Endothelial cell of umbilical vein (primary cell): ENCODE measurements at regions not wholly inside any gene's neighbourhood (a gene's known extent, or its start where the extent isn't known, plus 50 kb on each side); places are given as distances from the start of the nearest gene placed in this dataset.

Source experiments
- BruUV-seq: library from RNA; stranded (reverse); fragments of 400-500 nt; replicated peaks from 2 replicates; lab custom pipeline; 2021; lab: Mats Ljungman, UMichigan
- CTCF ChIA-PET: fragments of 300-600, 350-600 bp; sonication (Branson Sonifier 250); formaldehyde crosslinking; loops from one replicate; lab custom pipeline; 2021; ENCODE audit warnings: antibody characterized with exemption, inconsistent platforms; lab: Charles Lee
- POLR2A ChIA-PET: fragments of 300-600, 350-600 bp; sonication (Branson Sonifier 250); formaldehyde crosslinking; loops from one replicate; lab custom pipeline; 2021; ENCODE audit warnings: antibody characterized with exemption, inconsistent platforms; lab: Charles Lee
- DNase-seq: peaks from one replicate; pipeline ENCODE4 v3.0.0-alpha.2; 2011; ENCODE audit warnings: low read depth, low spot score
- FAIRE-seq: peaks from 2 replicates; lab custom pipeline; 2011; peaks lifted over from hg19 to GRCh38; lab: Jason Lieb, UNC
- H2AFZ ChIP-seq: 2 replicates; pipeline ENCODE4 v1.6.0; 2012; ENCODE audit warnings: low read depth, low read length, control low read depth, inconsistent platforms
- H3K27ac ChIP-seq: 2 replicates; pipeline ENCODE4 v1.5.1; 2011; ENCODE audit warnings: low read depth, mild to moderate bottlenecking, control low read depth, low read length, moderate library complexity; ENCODE audit not compliant: insufficient read depth
- H3K27me3 ChIP-seq, 2 experiments: 2 replicates each; pipeline versions ENCODE4 v1.6.0 to v1.6.1; 2011; ENCODE audit warnings: low read length in 2 of 2, mixed read lengths in 1 of 2; ENCODE audit not compliant: control insufficient read depth in 2 of 2, insufficient read depth in 2 of 2
- H3K36me3 ChIP-seq, 2 experiments: 2 replicates in 1 of 2; 3 replicates in 1 of 2; pipeline ENCODE4 v1.5.1; 2011; ENCODE audit warnings: low read length in 2 of 2, mild to moderate bottlenecking in 1 of 2, moderate library complexity in 1 of 2; ENCODE audit not compliant: control insufficient read depth in 2 of 2, insufficient read depth in 2 of 2; ENCODE audit errors: extremely low read depth in 1 of 2
- H3K4me1 ChIP-seq: 3 replicates; pipeline ENCODE4 v1.5.1; 2011; ENCODE audit warnings: mild to moderate bottlenecking, low read length; ENCODE audit not compliant: control insufficient read depth, insufficient read depth; ENCODE audit errors: extremely low read depth
- H3K4me2 ChIP-seq: 2 replicates; pipeline ENCODE4 v1.6.1; 2011; ENCODE audit warnings: low read length, control low read depth, mixed read lengths; ENCODE audit not compliant: insufficient read depth
- H3K4me3 ChIP-seq, 3 experiments: fragments of 200-600 bp in 1 of 3; sonication (generic), shearing (Covaris generic) in 1 of 3; replicated peaks in 1 of 3; 2 replicates each; pipeline ENCODE4 v1.5.1; 2011 to 2016; ENCODE audit warnings: control low read depth in 3 of 3, low read length in 3 of 3, mild to moderate bottlenecking in 2 of 3, inconsistent platforms in 1 of 3, low read depth in 1 of 3, moderate library complexity in 1 of 3; ENCODE audit not compliant: insufficient read depth in 1 of 3
- H3K79me2 ChIP-seq: 2 replicates; pipeline ENCODE4 v1.6.0; 2012; ENCODE audit warnings: low read length, inconsistent platforms; ENCODE audit not compliant: control insufficient read depth, insufficient read depth
- H3K9ac ChIP-seq: replicated peaks from 2 replicates; pipeline ENCODE3; 2011; ENCODE audit warnings: low read length, control low read depth; ENCODE audit not compliant: insufficient read depth; ENCODE audit errors: extremely low read depth
- H3K9me1 ChIP-seq: replicated peaks from 3 replicates; pipeline ENCODE4 v1.6.0; 2011; ENCODE audit warnings: mild to moderate bottlenecking, low read length; ENCODE audit not compliant: control insufficient read depth, insufficient read depth; ENCODE audit errors: extremely low read depth
- H3K9me3 ChIP-seq: replicated peaks from 2 replicates; pipeline ENCODE4 v1.5.1; 2012; ENCODE audit warnings: low read length, inconsistent platforms; ENCODE audit not compliant: control insufficient read depth, insufficient read depth
- H4K20me1 ChIP-seq: replicated peaks from 2 replicates; pipeline ENCODE3; 2011; ENCODE audit warnings: mild to moderate bottlenecking, low read length; ENCODE audit not compliant: control insufficient read depth, insufficient read depth; ENCODE audit errors: extremely low read depth
- EZH2 ChIP-seq: IDR thresholded peaks from 2 replicates; pipeline ENCODE4 v1.6.1; 2012; ENCODE audit warnings: borderline replicate concordance, low read depth, mild to moderate bottlenecking, moderate library complexity, low read length, inconsistent platforms; ENCODE audit not compliant: severe bottlenecking
- FOS ChIP-seq: IDR thresholded peaks from 2 replicates; pipeline ENCODE4 v1.6.1; 2011; ENCODE audit warnings: mild to moderate bottlenecking, low read length, moderate library complexity, borderline replicate concordance; ENCODE audit not compliant: insufficient read depth
- GATA2 ChIP-seq: IDR thresholded peaks from 2 replicates; pipeline ENCODE4 v1.7.0; 2011; ENCODE audit warnings: low read depth, mild to moderate bottlenecking, moderate library complexity, mixed read lengths, low read length; ENCODE audit not compliant: insufficient read length, insufficient read depth
- JUN ChIP-seq: IDR thresholded peaks from 2 replicates; pipeline ENCODE4 v1.6.1; 2011; ENCODE audit warnings: borderline replicate concordance, low read depth; ENCODE audit not compliant: insufficient read length, insufficient read depth
- MYC ChIP-seq: IDR thresholded peaks from one replicate; pipeline ENCODE4 v1.6.1; 2011; ENCODE audit warnings: mild to moderate bottlenecking, low read depth, low read length
- POLR2A ChIP-seq: IDR thresholded peaks from 2 replicates; pipeline ENCODE4 v1.6.1; 2012; ENCODE audit warnings: low read depth, mild to moderate bottlenecking, control low read depth, low read length
- POLR2AphosphoS5 ChIP-seq: IDR thresholded peaks from 2 replicates; pipeline ENCODE4 v1.6.1; 2012; ENCODE audit warnings: low read depth, mild to moderate bottlenecking, control low read depth, low read length, moderate library complexity; ENCODE audit not compliant: insufficient read depth
- dilution Hi-C: fragments of 300-500 bp; cut with MboI; formaldehyde crosslinking; loops from one replicate; pipeline ENCODE4 v1.15.0; 2019; ENCODE audit warnings: low sequenced_read_pairs; ENCODE audit not compliant: extremely low pct_ligation_motif_present
- intact Hi-C: fragments of 100-400 bp; cut with micrococcal nuclease; formaldehyde crosslinking; loops from one replicate; pipeline ENCODE4 v1.10.0; 2022
- TF ChIP-seq, protein P1 (sequence below): IDR thresholded peaks from 2 replicates; pipeline ENCODE4 v1.6.1; 2011; ENCODE audit not compliant: insufficient read depth, insufficient read length
- TF ChIP-seq, protein P2 (sequence below), 2 donors: IDR thresholded peaks; 1 replicate in 1 of 2; 2 replicates in 1 of 2; pipeline ENCODE4 v1.5.1; 2011; ENCODE audit warnings: low read length in 2 of 2, mild to moderate bottlenecking in 2 of 2, moderate library complexity in 2 of 2, control low read depth in 1 of 2, inconsistent platforms in 1 of 2, low read depth in 1 of 2; ENCODE audit not compliant: insufficient read depth in 1 of 2; ENCODE audit errors: extremely low read depth in 1 of 2

DNA sequence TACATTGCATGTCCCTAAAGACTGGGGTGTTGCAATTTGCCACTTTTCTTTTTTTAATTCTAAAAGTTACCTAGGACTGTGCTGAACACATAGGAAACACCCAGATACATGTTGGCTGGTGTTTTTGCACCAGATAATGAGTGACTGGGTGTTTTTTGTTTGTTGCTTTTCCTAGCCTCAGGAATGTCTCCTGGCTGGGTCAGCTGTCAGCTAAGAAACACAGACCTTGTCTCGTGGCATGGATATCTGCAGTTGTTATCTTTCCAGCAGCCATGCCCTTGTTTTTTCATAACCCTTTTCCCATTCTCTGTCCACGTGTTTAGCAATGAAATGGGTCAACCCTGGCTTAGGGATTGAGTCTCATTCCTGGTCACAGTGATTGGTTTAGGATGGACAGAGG lies 433.9 kb upstream of the ZMIZ1 start:
- TF ChIP-seq FOS, result no peak
- no peak for TF ChIP-seq GATA2
- TF ChIP-seq, protein P1, sequence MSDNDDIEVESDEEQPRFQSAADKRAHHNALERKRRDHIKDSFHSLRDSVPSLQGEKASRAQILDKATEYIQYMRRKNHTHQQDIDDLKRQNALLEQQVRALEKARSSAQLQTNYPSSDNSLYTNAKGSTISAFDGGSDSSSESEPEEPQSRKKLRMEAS, result no peak
- TF ChIP-seq, protein P2, sequence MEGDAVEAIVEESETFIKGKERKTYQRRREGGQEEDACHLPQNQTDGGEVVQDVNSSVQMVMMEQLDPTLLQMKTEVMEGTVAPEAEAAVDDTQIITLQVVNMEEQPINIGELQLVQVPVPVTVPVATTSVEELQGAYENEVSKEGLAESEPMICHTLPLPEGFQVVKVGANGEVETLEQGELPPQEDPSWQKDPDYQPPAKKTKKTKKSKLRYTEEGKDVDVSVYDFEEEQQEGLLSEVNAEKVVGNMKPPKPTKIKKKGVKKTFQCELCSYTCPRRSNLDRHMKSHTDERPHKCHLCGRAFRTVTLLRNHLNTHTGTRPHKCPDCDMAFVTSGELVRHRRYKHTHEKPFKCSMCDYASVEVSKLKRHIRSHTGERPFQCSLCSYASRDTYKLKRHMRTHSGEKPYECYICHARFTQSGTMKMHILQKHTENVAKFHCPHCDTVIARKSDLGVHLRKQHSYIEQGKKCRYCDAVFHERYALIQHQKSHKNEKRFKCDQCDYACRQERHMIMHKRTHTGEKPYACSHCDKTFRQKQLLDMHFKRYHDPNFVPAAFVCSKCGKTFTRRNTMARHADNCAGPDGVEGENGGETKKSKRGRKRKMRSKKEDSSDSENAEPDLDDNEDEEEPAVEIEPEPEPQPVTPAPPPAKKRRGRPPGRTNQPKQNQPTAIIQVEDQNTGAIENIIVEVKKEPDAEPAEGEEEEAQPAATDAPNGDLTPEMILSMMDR (IDR thresholded peaks at IDR 0.05; ENCODE audit: extremely low read depth in 1 of 2, insufficient read depth in 1 of 2, low read depth in 1 of 2, low read length in 2 of 2), result no peak
- TF ChIP-seq POLR2AphosphoS5, result no peak
- TF ChIP-seq MYC, result no peak
- no peak for TF ChIP-seq JUN
- TF ChIP-seq EZH2, result no peak
- no peak for TF ChIP-seq POLR2A
- H3K36me3 ChIP-seq, result no peaks in the 10 kb centered on the region
- no peaks in the 10 kb centered on the region for H3K9me3 ChIP-seq
- intact Hi-C loops, result no loop called here
- POLR2A ChIA-PET, result no interaction called here
- dilution Hi-C loops, result no loop called here
- no peaks in the 10 kb centered on the region for H4K20me1 ChIP-seq
- H2AFZ ChIP-seq, result no peak overlapping the region
- no TSS peak for BruUV-seq
- H3K4me1 ChIP-seq, result no peaks in the 10 kb centered on the region
- CTCF ChIA-PET, result no interaction called here
- H3K27me3 ChIP-seq, result peaks cover 0 to 4% of the 10 kb centered on the region in 2 experiments
- no peak overlapping the region for H3K9ac ChIP-seq
- H3K27ac ChIP-seq, result no peak overlapping the region
- DNase-seq, result no peak
- H3K4me2 ChIP-seq, result no peak overlapping the region
- no peak overlapping the region for H3K4me3 ChIP-seq
- H3K9me1 ChIP-seq, result no peaks in the 10 kb centered on the region
- H3K79me2 ChIP-seq, result no peaks in the 10 kb centered on the region
- no peak for FAIRE-seq
